PC-3 (cell line): ENCODE measurements at regions not wholly inside any gene's neighbourhood (a gene's known extent, or its start where the extent isn't known, plus 50 kb on each side); places are given as distances from the start of the nearest gene placed in this dataset.

Experiments used
- ATAC-seq: fragments of 200-7000 bp; cut with Tn5 transposase; 2 replicates; pipeline ENCODE4 v1.9.1; 2020; ENCODE audit warnings: mild to moderate bottlenecking, moderate library complexity
- BruUV-seq: library from RNA; stranded (reverse); fragments of 400-500 nt; replicated peaks from 2 replicates; lab custom pipeline; 2021; lab: Mats Ljungman, UMichigan
- CTCF ChIA-PET: fragments of 300-600 bp; sonication (Branson Sonifier 250); formaldehyde crosslinking; loops from one replicate; lab custom pipeline; 2022; ENCODE audit warnings: antibody characterized with exemption; lab: Charles Lee
- POLR2A ChIA-PET: fragments of 300-600 bp; sonication (Branson Sonifier 250); formaldehyde crosslinking; loops from one replicate; lab custom pipeline; 2022; ENCODE audit warnings: antibody characterized with exemption; ENCODE audit not compliant: unreplicated experiment; lab: Charles Lee
- DNase-seq: peaks from one replicate; pipeline ENCODE4 v3.0.0-alpha.2; 2015
- H2AFZ ChIP-seq: fragments of 300-600 bp; sonication (generic); 2 replicates; pipeline ENCODE4 v1.6.0; 2016; ENCODE audit warnings: antibody characterized with exemption, low read length
- H3F3A ChIP-seq: fragments of 300-600 bp; sonication (generic); one replicate; pipeline ENCODE4 v1.6.0; 2017; ENCODE audit warnings: antibody characterized with exemption, low read length, control low read depth, mild to moderate bottlenecking; ENCODE audit not compliant: unreplicated experiment
- H3K27ac ChIP-seq: fragments of 300-600 bp; sonication (generic); 2 replicates; pipeline ENCODE4 v1.5.1; 2016; ENCODE audit warnings: mild to moderate bottlenecking, low read length
- H3K27me3 ChIP-seq: fragments of 300-600 bp; sonication (generic); 2 replicates; pipeline ENCODE4 v1.6.1; 2016; ENCODE audit warnings: low read length, mixed read lengths
- H3K36me3 ChIP-seq: fragments of 300-600 bp; sonication (generic); 2 replicates; pipeline ENCODE4 v1.6.1; 2016; ENCODE audit warnings: low read depth, mixed run types, low read length, mixed read lengths
- H3K4me1 ChIP-seq: fragments of 300-600 bp; sonication (generic); 2 replicates; pipeline ENCODE4 v1.5.1; 2016; ENCODE audit warnings: low read length; ENCODE audit not compliant: insufficient read depth
- H3K4me2 ChIP-seq: fragments of 300-600 bp; sonication (generic); 2 replicates; pipeline ENCODE4 v1.6.0; 2016; ENCODE audit warnings: low read length
- H3K4me3 ChIP-seq: fragments of 300-600 bp; sonication (generic); 2 replicates; pipeline ENCODE4 v1.5.1; 2016; ENCODE audit warnings: mild to moderate bottlenecking, low read length, mixed read lengths
- H3K79me2 ChIP-seq: fragments of 300-600 bp; sonication (generic); 2 replicates; pipeline ENCODE4 v1.6.1; 2017; ENCODE audit warnings: low read length, mixed read lengths
- H3K9ac ChIP-seq: fragments of 300-600 bp; sonication (generic); 2 replicates; pipeline ENCODE4 v1.6.0; 2016; ENCODE audit warnings: mild to moderate bottlenecking, low read length
- H3K9me2 ChIP-seq: fragments of 300-600 bp; sonication (generic); replicated peaks from 2 replicates; pipeline ENCODE4 v1.6.1; 2016; ENCODE audit warnings: mixed run types, low read length, mixed read lengths
- H3K9me3 ChIP-seq: fragments of 300-600 bp; sonication (generic); 2 replicates; pipeline ENCODE4 v1.6.1; 2016; ENCODE audit warnings: low read length, mixed read lengths
- H4K20me1 ChIP-seq: fragments of 300-600 bp; sonication (generic); 2 replicates; pipeline ENCODE4 v1.6.1; 2016; ENCODE audit warnings: low read length, mixed read lengths
- CTCF ChIP-seq: fragments of 300-600 bp; sonication (generic); conservative IDR thresholded peaks from 2 replicates; pipeline ENCODE4 v1.5.1; 2017; ENCODE audit warnings: antibody characterized with exemption, low read depth, mild to moderate bottlenecking, low read length
- EZH2 ChIP-seq: fragments of 300-600 bp; sonication (generic); IDR thresholded peaks from one replicate; pipeline ENCODE4 v1.6.1; 2017; ENCODE audit warnings: antibody characterized with exemption, mild to moderate bottlenecking, low read length; ENCODE audit not compliant: unreplicated experiment
- EZH2phosphoT487 ChIP-seq: fragments of 300-600 bp; sonication (generic); IDR thresholded peaks from 2 replicates; pipeline ENCODE4 v1.6.1; 2018; ENCODE audit warnings: mild to moderate bottlenecking, antibody characterized with exemption, low read length, borderline replicate concordance
- intact Hi-C: fragments of 100-400 bp; cut with micrococcal nuclease; formaldehyde crosslinking; loops from 2 replicates; pipeline ENCODE4 v1.9.0; 2023

- BruUV-seq = no TSS peak
- Histone ChIP-seq H3K27ac (no peak overlapping the region), H3K79me2 (no peaks in the 10 kb centered on the region), H3K36me3 (no peaks in the 10 kb centered on the region; the same call in 1 of the 2 replicates), H3F3A (no peaks in the 10 kb centered on the region), H3K9me3 (peaks cover 15% of the 10 kb centered on the region; the same call in 1 of the 2 replicates), H3K4me2 (no peak overlapping the region), H3K9ac (no peak overlapping the region), H3K27me3 (no peaks in the 10 kb centered on the region), H3K9me2 (no peaks in the 10 kb centered on the region), H4K20me1 (no peaks in the 10 kb centered on the region), H3K4me3 (no peak overlapping the region), H2AFZ (no peak overlapping the region), H3K4me1 (no peaks in the 10 kb centered on the region)
- intact Hi-C loops = no loop called here
- no peak for ATAC-seq
- ChIA-PET CTCF (no interaction called here), POLR2A (no interaction called here)
- DNase-seq = no peak
- TF ChIP-seq CTCF = no peak
Measured at GRCh38 chr11:134502153-134502550, 90.1 kb upstream of the B3GAT1 start.

- DNase-seq (no peak), ATAC-seq (no peak)
- Histone ChIP-seq H3K9ac (no peak overlapping the region), H3K27ac (no peak overlapping the region), H3K79me2 (no peaks in the 10 kb centered on the region), H3K9me3 (peaks cover 9% of the 10 kb centered on the region; the same call in 1 of the 2 replicates), H3K9me2 (no peaks in the 10 kb centered on the region), H3K4me3 (no peak overlapping the region), H3K36me3 (no peaks in the 10 kb centered on the region; the same call in 1 of the 2 replicates), H4K20me1 (no peaks in the 10 kb centered on the region), H3F3A (no peaks in the 10 kb centered on the region), H3K4me2 (no peak overlapping the region), H2AFZ (no peak overlapping the region), H3K4me1 (no peaks in the 10 kb centered on the region), H3K27me3 (no peaks in the 10 kb centered on the region)
- ChIA-PET CTCF (no interaction called here), POLR2A (no interaction called here)
- TF ChIP-seq EZH2phosphoT487 = no peak
- TF ChIP-seq CTCF = no peak
- TF ChIP-seq EZH2 = no peak
- intact Hi-C loops = no loop called here
- no TSS peak for BruUV-seq
Measured at GRCh38 chr11:134501406-134502152, 89.5 kb upstream of the B3GAT1 start.

- DNase-seq (no peak), ATAC-seq (no peak)
- H2AFZ ChIP-seq = no peak overlapping the region
- no peak overlapping the region for H3K9ac ChIP-seq
- no peaks in the 10 kb centered on the region for H4K20me1 ChIP-seq
- H3K79me2 ChIP-seq = no peaks in the 10 kb centered on the region
- no peak overlapping the region for H3K4me2 ChIP-seq
- H3K4me1 ChIP-seq = no peaks in the 10 kb centered on the region
- no peaks in the 10 kb centered on the region for H3F3A ChIP-seq
- no TSS peak for BruUV-seq
- POLR2A ChIA-PET = no interaction called here
- no peak for TF ChIP-seq EZH2
- TF ChIP-seq CTCF = no peak
- TF ChIP-seq EZH2phosphoT487 = no peak
- no peaks in the 10 kb centered on the region for H3K9me2 ChIP-seq
- H3K27me3 ChIP-seq = no peaks in the 10 kb centered on the region
- H3K9me3 ChIP-seq = peaks cover 9% of the 10 kb centered on the region; the same call in 1 of the 2 replicates
- CTCF ChIA-PET = no interaction called here
- H3K36me3 ChIP-seq = no peaks in the 10 kb centered on the region; the same call in 1 of the 2 replicates
- intact Hi-C loops = no loop called here
- no peak overlapping the region for H3K4me3 ChIP-seq
- H3K27ac ChIP-seq = no peak overlapping the region
Measured at GRCh38 chr11:134500621-134501020, 88.6 kb upstream of the B3GAT1 start.
